WTC11 (cell line): ENCODE measurements at regions not wholly inside any gene's neighbourhood (a gene's known extent, or its start where the extent isn't known, plus 50 kb on each side); places are given as distances from the start of the nearest gene placed in this dataset.

Experiments
- ATF1 ChIP-seq: sonication (generic); formaldehyde crosslinking; IDR thresholded peaks from 2 replicates; pipeline ENCODE4 v1.8.1; 2023; ENCODE audit warnings: mild to moderate bottlenecking, moderate library complexity, missing genetic modification reagents
- CREM ChIP-seq: sonication (generic); formaldehyde crosslinking; IDR thresholded peaks from 2 replicates; pipeline ENCODE4 v1.8.1; 2022; ENCODE audit warnings: mild to moderate bottlenecking, missing genetic modification reagents, moderate library complexity
- JUN ChIP-seq: sonication (generic); formaldehyde crosslinking; IDR thresholded peaks from 2 replicates; pipeline ENCODE4 v1.8.0; 2023; ENCODE audit warnings: mild to moderate bottlenecking, missing genetic modification reagents
- KAT7 ChIP-seq: sonication (generic); formaldehyde crosslinking; IDR thresholded peaks from 2 replicates; pipeline ENCODE4 v1.8.1; 2023; ENCODE audit warnings: missing genetic modification reagents, mild to moderate bottlenecking, borderline replicate concordance
- MAX ChIP-seq: sonication (generic); formaldehyde crosslinking; IDR thresholded peaks from 2 replicates; pipeline ENCODE4 v1.8.0; 2022; ENCODE audit warnings: mild to moderate bottlenecking, missing genetic modification reagents
- MLX ChIP-seq: sonication (generic); formaldehyde crosslinking; IDR thresholded peaks from 2 replicates; pipeline ENCODE4 v1.8.1; 2023; ENCODE audit warnings: mild to moderate bottlenecking, missing genetic modification reagents, moderate library complexity
- TEAD4 ChIP-seq: sonication (generic); formaldehyde crosslinking; IDR thresholded peaks from 2 replicates; pipeline ENCODE4 v1.8.0; 2022; ENCODE audit warnings: mild to moderate bottlenecking, missing genetic modification reagents
- ZNF121 ChIP-seq: sonication (generic); formaldehyde crosslinking; IDR thresholded peaks from 2 replicates; pipeline ENCODE4 v1.8.0; 2023; ENCODE audit warnings: missing genetic modification reagents
- ZNF263 ChIP-seq: sonication (generic); formaldehyde crosslinking; IDR thresholded peaks from 2 replicates; pipeline ENCODE4 v1.8.1; 2022; ENCODE audit warnings: low read depth, mild to moderate bottlenecking, moderate library complexity, missing genetic modification reagents
- ZNF423 ChIP-seq: fragments of 250-450 bp; sonication (Bioruptor Pico); IDR thresholded peaks from 2 replicates; pipeline ENCODE4 v2.1.2; 2022; ENCODE audit warnings: mild to moderate bottlenecking, moderate library complexity
- TF ChIP-seq, protein P1 (sequence below): fragments of 200-600 bp; IDR thresholded peaks from 2 replicates; pipeline ENCODE4 v1.8.0; 2022; ENCODE audit warnings: antibody characterized with exemption
- TF ChIP-seq, protein P2 (sequence below): sonication (generic); formaldehyde crosslinking; IDR thresholded peaks from 2 replicates; pipeline ENCODE4 v1.8.0; 2022; ENCODE audit warnings: mild to moderate bottlenecking, missing genetic modification reagents
- TF ChIP-seq, protein P3 (sequence below): sonication (generic); formaldehyde crosslinking; IDR thresholded peaks from 2 replicates; pipeline ENCODE4 v1.8.0; 2022; ENCODE audit warnings: missing genetic modification reagents

DNA sequence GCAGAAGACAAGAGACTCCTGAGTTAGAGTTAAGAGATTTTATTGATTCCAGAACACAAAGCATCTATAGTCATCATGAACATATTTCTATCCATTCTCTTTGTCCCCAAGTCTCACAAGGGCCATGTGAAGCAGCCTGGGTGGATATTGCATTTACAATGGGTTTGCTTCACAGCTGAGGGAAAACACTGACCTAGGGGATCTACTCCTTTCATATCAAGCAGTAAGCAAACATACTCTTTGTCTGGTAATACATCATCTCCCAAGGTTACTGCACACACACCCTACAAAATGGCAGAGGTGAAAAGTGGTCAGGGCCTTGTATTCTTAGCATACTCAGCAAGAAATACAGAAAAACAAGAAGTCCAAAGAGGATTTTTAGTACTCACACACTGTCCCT lies 267.7 kb upstream of the BCHE start:
- TF ChIP-seq, protein P1, sequence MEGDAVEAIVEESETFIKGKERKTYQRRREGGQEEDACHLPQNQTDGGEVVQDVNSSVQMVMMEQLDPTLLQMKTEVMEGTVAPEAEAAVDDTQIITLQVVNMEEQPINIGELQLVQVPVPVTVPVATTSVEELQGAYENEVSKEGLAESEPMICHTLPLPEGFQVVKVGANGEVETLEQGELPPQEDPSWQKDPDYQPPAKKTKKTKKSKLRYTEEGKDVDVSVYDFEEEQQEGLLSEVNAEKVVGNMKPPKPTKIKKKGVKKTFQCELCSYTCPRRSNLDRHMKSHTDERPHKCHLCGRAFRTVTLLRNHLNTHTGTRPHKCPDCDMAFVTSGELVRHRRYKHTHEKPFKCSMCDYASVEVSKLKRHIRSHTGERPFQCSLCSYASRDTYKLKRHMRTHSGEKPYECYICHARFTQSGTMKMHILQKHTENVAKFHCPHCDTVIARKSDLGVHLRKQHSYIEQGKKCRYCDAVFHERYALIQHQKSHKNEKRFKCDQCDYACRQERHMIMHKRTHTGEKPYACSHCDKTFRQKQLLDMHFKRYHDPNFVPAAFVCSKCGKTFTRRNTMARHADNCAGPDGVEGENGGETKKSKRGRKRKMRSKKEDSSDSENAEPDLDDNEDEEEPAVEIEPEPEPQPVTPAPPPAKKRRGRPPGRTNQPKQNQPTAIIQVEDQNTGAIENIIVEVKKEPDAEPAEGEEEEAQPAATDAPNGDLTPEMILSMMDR, result no peak
- TF ChIP-seq JUN (CRISPR knock-in tag) (no peak), TEAD4 (no peak), CREM (CRISPR knock-in tag) (no peak), MLX (CRISPR knock-in tag) (no peak), ZNF423 (CRISPR knock-in tag) (no peak), ATF1 (no peak), KAT7 (CRISPR knock-in tag) (no peak), ZNF121 (CRISPR knock-in tag) (no peak), ZNF263 (CRISPR knock-in tag) (no peak), MAX (CRISPR knock-in tag) (no peak)
- TF ChIP-seq, protein P2, sequence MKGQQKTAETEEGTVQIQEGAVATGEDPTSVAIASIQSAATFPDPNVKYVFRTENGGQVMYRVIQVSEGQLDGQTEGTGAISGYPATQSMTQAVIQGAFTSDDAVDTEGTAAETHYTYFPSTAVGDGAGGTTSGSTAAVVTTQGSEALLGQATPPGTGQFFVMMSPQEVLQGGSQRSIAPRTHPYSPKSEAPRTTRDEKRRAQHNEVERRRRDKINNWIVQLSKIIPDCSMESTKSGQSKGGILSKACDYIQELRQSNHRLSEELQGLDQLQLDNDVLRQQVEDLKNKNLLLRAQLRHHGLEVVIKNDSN (CRISPR knock-in tag), result no peak
- TF ChIP-seq, protein P3, sequence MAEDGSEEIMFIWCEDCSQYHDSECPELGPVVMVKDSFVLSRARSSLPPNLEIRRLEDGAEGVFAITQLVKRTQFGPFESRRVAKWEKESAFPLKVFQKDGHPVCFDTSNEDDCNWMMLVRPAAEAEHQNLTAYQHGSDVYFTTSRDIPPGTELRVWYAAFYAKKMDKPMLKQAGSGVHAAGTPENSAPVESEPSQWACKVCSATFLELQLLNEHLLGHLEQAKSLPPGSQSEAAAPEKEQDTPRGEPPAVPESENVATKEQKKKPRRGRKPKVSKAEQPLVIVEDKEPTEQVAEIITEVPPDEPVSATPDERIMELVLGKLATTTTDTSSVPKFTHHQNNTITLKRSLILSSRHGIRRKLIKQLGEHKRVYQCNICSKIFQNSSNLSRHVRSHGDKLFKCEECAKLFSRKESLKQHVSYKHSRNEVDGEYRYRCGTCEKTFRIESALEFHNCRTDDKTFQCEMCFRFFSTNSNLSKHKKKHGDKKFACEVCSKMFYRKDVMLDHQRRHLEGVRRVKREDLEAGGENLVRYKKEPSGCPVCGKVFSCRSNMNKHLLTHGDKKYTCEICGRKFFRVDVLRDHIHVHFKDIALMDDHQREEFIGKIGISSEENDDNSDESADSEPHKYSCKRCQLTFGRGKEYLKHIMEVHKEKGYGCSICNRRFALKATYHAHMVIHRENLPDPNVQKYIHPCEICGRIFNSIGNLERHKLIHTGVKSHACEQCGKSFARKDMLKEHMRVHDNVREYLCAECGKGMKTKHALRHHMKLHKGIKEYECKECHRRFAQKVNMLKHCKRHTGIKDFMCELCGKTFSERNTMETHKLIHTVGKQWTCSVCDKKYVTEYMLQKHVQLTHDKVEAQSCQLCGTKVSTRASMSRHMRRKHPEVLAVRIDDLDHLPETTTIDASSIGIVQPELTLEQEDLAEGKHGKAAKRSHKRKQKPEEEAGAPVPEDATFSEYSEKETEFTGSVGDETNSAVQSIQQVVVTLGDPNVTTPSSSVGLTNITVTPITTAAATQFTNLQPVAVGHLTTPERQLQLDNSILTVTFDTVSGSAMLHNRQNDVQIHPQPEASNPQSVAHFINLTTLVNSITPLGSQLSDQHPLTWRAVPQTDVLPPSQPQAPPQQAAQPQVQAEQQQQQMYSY (CRISPR knock-in tag), result no peak
